ENCODE measurements at regions not wholly inside any gene's neighbourhood (a gene's known extent, or its start where the extent isn't known, plus 50 kb on each side); places are given as distances from the start of the nearest gene placed in this dataset.

DNA sequence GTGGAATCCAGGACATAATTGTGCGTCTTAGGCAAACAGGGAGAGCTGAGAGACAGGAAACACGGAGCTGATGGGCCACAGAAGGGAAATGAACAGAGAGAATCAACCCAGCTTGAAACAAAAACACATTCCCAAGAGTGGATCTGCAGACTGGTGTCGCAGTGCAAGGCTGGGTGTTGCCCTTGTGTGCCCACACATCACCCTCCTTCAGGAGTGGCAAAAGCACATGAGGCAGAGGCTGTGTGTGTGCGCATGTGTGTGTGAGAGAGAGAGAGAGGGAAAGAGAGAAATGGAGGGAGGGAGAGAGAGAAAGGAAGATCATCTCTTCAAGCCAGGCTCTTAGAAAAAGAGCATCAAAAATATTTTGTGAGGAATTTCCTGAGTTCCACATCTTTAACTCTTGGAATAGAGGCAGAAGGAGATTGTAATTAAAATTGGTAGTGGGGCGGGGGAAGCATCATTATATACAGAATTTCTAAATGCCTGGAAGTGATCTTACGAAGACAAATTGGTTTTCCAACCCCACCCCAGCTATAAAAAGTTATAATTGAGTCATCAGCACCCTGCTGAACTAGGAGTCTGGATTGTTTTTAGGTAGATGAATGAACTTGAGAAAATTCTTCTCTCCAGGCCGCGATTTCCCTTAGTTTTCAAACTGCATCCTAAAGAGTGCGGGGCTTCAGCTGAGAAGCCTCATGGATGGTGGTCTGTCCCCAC is 480.7 kb downstream of the NPHP4 start:
- no peaks in the 10 kb centered on the region for H3K9me2 ChIP-seq (replicated peaks; ENCODE audit: control insufficient read depth, low read length)
- H3K9me3 ChIP-seq (ENCODE audit: control insufficient read depth, insufficient read depth, low read length), result no peaks in the 10 kb centered on the region
- no peaks in the 10 kb centered on the region for H4K20me1 ChIP-seq (ENCODE audit: control insufficient read depth, insufficient read depth, low read depth, low read length)
- TF ChIP-seq EZH2phosphoT487 (IDR thresholded peaks at IDR 0.05; ENCODE audit: borderline replicate concordance, low read length), result no peak
- TF ChIP-seq, protein P1, sequence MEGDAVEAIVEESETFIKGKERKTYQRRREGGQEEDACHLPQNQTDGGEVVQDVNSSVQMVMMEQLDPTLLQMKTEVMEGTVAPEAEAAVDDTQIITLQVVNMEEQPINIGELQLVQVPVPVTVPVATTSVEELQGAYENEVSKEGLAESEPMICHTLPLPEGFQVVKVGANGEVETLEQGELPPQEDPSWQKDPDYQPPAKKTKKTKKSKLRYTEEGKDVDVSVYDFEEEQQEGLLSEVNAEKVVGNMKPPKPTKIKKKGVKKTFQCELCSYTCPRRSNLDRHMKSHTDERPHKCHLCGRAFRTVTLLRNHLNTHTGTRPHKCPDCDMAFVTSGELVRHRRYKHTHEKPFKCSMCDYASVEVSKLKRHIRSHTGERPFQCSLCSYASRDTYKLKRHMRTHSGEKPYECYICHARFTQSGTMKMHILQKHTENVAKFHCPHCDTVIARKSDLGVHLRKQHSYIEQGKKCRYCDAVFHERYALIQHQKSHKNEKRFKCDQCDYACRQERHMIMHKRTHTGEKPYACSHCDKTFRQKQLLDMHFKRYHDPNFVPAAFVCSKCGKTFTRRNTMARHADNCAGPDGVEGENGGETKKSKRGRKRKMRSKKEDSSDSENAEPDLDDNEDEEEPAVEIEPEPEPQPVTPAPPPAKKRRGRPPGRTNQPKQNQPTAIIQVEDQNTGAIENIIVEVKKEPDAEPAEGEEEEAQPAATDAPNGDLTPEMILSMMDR (IDR thresholded peaks at IDR 0.05; ENCODE audit: low read depth, low read length, poor library complexity, severe bottlenecking), result no peak
- no peaks in the 10 kb centered on the region for H3K79me2 ChIP-seq (ENCODE audit: control insufficient read depth, low read length)
- no peaks in the 10 kb centered on the region for H3K27me3 ChIP-seq (ENCODE audit: control insufficient read depth, low read length)
- no peak overlapping the region for H3K4me3 ChIP-seq (ENCODE audit: low read length)
- no peak overlapping the region for H3K27ac ChIP-seq (ENCODE audit: low read depth, low read length)
- H3F3A ChIP-seq (ENCODE audit: control insufficient read depth, insufficient read depth), result no peaks in the 10 kb centered on the region
- H3K36me3 ChIP-seq (ENCODE audit: control insufficient read depth, low read length), result no peaks in the 10 kb centered on the region
- no peak overlapping the region for H3K4me2 ChIP-seq (ENCODE audit: low read length)
- H3K4me1 ChIP-seq (ENCODE audit: control insufficient read depth, low read length), result no peaks in the 10 kb centered on the region

DNA sequence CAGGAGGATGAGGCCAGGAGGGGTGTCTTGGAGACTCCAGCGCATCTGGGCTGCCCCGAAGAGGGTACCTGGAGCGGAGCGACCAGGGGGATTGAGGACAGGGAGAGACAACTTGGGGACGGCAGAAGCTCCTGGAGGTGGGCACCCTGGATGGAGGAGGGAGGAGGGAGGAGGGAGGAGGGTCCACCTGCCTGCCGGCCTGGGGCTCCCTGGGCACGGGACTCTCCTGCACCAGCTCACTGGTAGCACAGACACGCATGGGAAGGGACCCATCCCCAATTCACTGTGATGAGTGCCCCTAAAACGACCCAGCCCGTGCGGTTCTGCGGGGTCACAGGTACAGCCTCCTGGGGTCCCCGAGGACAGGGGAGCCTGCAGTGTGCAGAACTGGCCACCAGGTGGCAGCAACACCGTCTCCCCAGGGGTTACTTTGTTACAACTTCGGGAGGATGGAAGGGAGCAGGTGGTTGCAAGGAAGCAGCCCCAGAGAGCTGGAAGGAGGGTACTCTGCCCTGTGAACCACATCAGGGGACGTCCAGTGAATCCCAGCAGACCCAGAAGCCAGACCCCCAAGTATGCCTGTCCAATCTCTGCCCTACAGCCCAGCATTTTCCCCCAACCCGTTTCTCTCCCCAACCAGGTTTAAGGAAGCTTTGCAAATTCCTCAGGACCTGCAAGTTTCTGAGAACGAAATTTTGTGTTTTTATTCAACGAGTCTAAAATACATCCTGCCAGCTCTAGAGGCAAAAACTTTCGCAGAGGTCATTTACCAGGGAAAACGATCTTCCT is 482.4 kb downstream of the NPHP4 start:
- Histone ChIP-seq H3K4me3 (ENCODE audit: low read length) (no peak overlapping the region), H4K20me1 (ENCODE audit: control insufficient read depth, insufficient read depth, low read depth, low read length) (no peaks in the 10 kb centered on the region), H3K4me2 (ENCODE audit: low read length) (no peak overlapping the region), H3K9me3 (ENCODE audit: control insufficient read depth, insufficient read depth, low read length) (no peaks in the 10 kb centered on the region), H3K4me1 (ENCODE audit: control insufficient read depth, low read length) (no peaks in the 10 kb centered on the region), H3K9me2 (replicated peaks; ENCODE audit: control insufficient read depth, low read length) (no peaks in the 10 kb centered on the region), H3K36me3 (ENCODE audit: control insufficient read depth, low read length) (no peaks in the 10 kb centered on the region), H3F3A (ENCODE audit: control insufficient read depth, insufficient read depth) (no peaks in the 10 kb centered on the region), H3K27me3 (ENCODE audit: control insufficient read depth, low read length) (no peaks in the 10 kb centered on the region), H3K27ac (ENCODE audit: low read depth, low read length) (no peak overlapping the region), H3K79me2 (ENCODE audit: control insufficient read depth, low read length) (no peaks in the 10 kb centered on the region)
- TF ChIP-seq, protein P1 (IDR thresholded peaks at IDR 0.05; ENCODE audit: low read depth, low read length, poor library complexity, severe bottlenecking), result peak; percentile 96
- no peak for TF ChIP-seq EZH2phosphoT487 (IDR thresholded peaks at IDR 0.05; ENCODE audit: borderline replicate concordance, low read length)

DNA sequence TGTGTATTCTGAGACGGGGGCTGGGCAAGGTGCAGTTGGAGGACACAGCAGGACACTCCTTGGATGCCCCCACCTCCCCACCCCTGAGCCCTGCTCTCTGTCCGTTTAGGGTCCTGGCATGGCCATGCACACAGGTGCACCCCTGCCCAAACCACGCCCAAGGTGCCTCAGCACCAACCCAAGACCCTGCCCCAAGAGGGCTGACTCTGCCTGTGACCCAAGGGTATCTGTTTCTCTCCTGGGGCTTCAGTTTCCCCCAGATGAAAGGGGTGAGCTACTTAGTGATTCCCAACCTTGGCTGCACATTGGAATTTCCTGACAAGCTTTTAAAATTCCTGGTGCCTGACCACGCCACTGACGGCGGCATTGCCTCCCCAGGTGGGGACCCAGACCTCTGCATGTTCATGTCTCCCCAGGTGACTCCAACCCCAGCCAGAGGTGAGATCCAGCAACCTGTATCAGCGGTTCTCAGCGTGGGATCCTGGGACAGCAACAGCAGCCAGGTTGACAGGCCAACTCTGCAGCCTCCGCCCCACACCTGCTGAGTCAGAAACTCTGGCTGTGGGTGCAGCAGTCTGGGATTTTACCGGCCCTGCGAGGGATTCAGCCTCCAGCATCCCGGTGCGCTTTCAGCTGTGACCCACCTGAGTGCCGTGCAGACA is 483.4 kb downstream of the NPHP4 start:
- no peak overlapping the region for H3K4me3 ChIP-seq (ENCODE audit: low read length)
- TF ChIP-seq, protein P1 (IDR thresholded peaks at IDR 0.05; ENCODE audit: low read depth, low read length, poor library complexity, severe bottlenecking), result no peak
- no peak for TF ChIP-seq EZH2phosphoT487 (IDR thresholded peaks at IDR 0.05; ENCODE audit: borderline replicate concordance, low read length)
- no peak overlapping the region for H3K27ac ChIP-seq (ENCODE audit: low read depth, low read length)
- H3K9me3 ChIP-seq (ENCODE audit: control insufficient read depth, insufficient read depth, low read length), result no peaks in the 10 kb centered on the region
- no peaks in the 10 kb centered on the region for H4K20me1 ChIP-seq (ENCODE audit: control insufficient read depth, insufficient read depth, low read depth, low read length)
- H3K4me1 ChIP-seq (ENCODE audit: control insufficient read depth, low read length), result no peaks in the 10 kb centered on the region
- H3K79me2 ChIP-seq (ENCODE audit: control insufficient read depth, low read length), result no peaks in the 10 kb centered on the region
- H3F3A ChIP-seq (ENCODE audit: control insufficient read depth, insufficient read depth), result no peaks in the 10 kb centered on the region
- no peaks in the 10 kb centered on the region for H3K36me3 ChIP-seq (ENCODE audit: control insufficient read depth, low read length)
- H3K4me2 ChIP-seq (ENCODE audit: low read length), result no peak overlapping the region
- no peaks in the 10 kb centered on the region for H3K9me2 ChIP-seq (replicated peaks; ENCODE audit: control insufficient read depth, low read length)
- no peaks in the 10 kb centered on the region for H3K27me3 ChIP-seq (ENCODE audit: control insufficient read depth, low read length)

Data from DOHH2 (cell line).